Neural crest cell (in vitro differentiated cells): ENCODE measurements at regions not wholly inside any gene's neighbourhood (a gene's known extent, or its start where the extent isn't known, plus 50 kb on each side); places are given as distances from the start of the nearest gene placed in this dataset.

Source experiments
- DNase-seq: peaks from one replicate; pipeline ENCODE4 v3.0.0; 2021; ENCODE audit warnings: low read depth, mixed read lengths, low spot score
- H3K27ac Mint-ChIP-seq: one replicate; pipeline ENCODE4 v1.8.0; 2021; ENCODE audit warnings: mild to moderate bottlenecking, mixed read lengths; ENCODE audit not compliant: unreplicated experiment
- H3K27me3 Mint-ChIP-seq: 2 replicates; pipeline ENCODE4 v1.8.0; 2021; ENCODE audit warnings: low read depth, mild to moderate bottlenecking, mixed read lengths
- H3K36me3 Mint-ChIP-seq: 2 replicates; pipeline ENCODE4 v1.8.0; 2021; ENCODE audit warnings: low read depth, mild to moderate bottlenecking, mixed read lengths
- H3K4me1 Mint-ChIP-seq: 2 replicates; pipeline ENCODE4 v1.8.0; 2021; ENCODE audit warnings: mixed read lengths
- H3K4me3 Mint-ChIP-seq: one replicate; pipeline ENCODE4 v1.8.0; 2021; ENCODE audit warnings: mild to moderate bottlenecking, mixed read lengths
- H3K9me3 Mint-ChIP-seq: 2 replicates; pipeline ENCODE4 v1.8.0; 2021; ENCODE audit warnings: mixed read lengths
- TF ChIP-seq, protein P1 (sequence below): fragments of 200-600 bp; sonication (generic); conservative IDR thresholded peaks from 2 replicates; pipeline ENCODE4 v1.5.0; 2021; ENCODE audit warnings: antibody characterized with exemption, mild to moderate bottlenecking

- TF ChIP-seq, protein P1, sequence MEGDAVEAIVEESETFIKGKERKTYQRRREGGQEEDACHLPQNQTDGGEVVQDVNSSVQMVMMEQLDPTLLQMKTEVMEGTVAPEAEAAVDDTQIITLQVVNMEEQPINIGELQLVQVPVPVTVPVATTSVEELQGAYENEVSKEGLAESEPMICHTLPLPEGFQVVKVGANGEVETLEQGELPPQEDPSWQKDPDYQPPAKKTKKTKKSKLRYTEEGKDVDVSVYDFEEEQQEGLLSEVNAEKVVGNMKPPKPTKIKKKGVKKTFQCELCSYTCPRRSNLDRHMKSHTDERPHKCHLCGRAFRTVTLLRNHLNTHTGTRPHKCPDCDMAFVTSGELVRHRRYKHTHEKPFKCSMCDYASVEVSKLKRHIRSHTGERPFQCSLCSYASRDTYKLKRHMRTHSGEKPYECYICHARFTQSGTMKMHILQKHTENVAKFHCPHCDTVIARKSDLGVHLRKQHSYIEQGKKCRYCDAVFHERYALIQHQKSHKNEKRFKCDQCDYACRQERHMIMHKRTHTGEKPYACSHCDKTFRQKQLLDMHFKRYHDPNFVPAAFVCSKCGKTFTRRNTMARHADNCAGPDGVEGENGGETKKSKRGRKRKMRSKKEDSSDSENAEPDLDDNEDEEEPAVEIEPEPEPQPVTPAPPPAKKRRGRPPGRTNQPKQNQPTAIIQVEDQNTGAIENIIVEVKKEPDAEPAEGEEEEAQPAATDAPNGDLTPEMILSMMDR: no peak
- Mint-ChIP-seq H3K36me3 (no peaks in the 10 kb centered on the region), H3K27me3 (no peaks in the 10 kb centered on the region)
Measured at GRCh38 chr5:165559645-165560044, 2054.2 kb downstream of the MAT2B start.

DNA sequence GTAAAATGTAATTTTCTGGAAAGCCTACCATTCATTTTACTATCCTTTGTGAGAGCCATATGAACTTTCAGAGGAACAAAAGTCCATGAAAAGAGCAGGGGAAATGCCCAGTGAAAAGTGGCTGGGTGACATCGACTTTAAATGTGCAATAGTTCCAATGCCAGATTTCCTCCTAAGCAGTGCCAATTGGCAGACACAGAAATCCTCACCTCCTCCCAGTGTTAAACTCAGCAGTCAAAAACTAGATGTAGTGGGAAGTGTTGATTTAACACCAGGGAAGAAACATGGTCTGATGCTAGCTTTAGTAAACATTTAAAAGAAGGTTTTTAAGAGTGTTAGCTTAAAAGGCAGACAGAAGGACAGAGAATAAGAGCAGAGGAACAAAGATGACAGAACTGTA, 2055.2 kb downstream of the MAT2B start:
- no peak overlapping the region for H3K27ac Mint-ChIP-seq
- no peaks in the 10 kb centered on the region for H3K9me3 Mint-ChIP-seq
- peaks cover under 1% of the 10 kb centered on the region for H3K4me1 Mint-ChIP-seq
- H3K4me3 Mint-ChIP-seq: no peak overlapping the region
- DNase-seq: no peak
- TF ChIP-seq, protein P1: no peak
- H3K27me3 Mint-ChIP-seq: no peaks in the 10 kb centered on the region
- H3K36me3 Mint-ChIP-seq: no peaks in the 10 kb centered on the region

More at GRCh38 chr5:165559645-165560044, 2054.2 kb downstream of the MAT2B start:
- Mint-ChIP-seq H3K27ac (no peak overlapping the region), H3K4me3 (no peak overlapping the region), H3K9me3 (no peaks in the 10 kb centered on the region), H3K4me1 (no peaks in the 10 kb centered on the region)
- DNase-seq: no peak

DNA sequence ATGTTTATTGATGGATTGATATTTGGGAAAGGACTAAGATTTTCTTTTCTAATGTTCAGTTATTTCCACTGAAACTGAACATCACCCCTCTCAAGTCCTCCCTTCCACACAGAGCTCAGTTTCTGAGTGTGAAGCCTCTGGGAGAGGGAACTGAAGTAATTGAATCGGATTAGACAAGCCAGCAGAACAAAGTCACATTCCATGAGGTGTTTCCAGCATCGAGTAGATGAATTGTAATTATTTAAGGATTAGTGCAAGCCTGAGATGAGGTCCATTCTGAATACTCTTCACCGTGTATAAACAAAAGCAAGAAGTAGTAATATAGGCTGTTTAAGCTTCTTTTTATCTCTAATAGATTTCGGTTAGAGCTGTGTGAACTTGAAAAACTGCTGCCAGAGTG, 2060.5 kb downstream of the MAT2B start:
- H3K9me3 Mint-ChIP-seq: peaks cover 8% of the 10 kb centered on the region
- peaks cover 3% of the 10 kb centered on the region for H3K36me3 Mint-ChIP-seq
- H3K4me1 Mint-ChIP-seq: peaks cover 5% of the 10 kb centered on the region
- peak overlapping the region; percentile 38 for H3K27ac Mint-ChIP-seq
- no peak for DNase-seq
- H3K27me3 Mint-ChIP-seq: no peaks in the 10 kb centered on the region
- TF ChIP-seq, protein P1: no peak
- H3K4me3 Mint-ChIP-seq: no peak overlapping the region

DNA sequence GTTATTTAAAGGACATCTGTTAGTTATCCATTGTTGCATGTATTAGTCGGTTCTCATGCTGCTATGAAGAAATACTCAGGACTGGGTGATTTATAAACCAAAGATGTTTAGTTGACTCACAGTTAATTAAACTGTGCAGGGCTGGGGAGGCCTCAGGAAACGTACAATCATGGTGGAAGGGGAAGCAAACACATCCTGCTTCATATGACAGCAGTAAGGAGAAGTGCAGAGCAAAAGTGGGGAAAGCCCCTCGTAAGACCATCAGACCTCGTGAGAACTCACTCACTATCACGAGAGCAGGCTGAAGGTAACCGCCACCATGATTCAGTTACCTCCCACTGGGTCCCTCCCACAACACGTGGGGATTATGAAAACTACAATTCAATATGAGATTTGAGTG, 2064.1 kb downstream of the MAT2B start:
- peaks cover 5% of the 10 kb centered on the region for H3K4me1 Mint-ChIP-seq
- TF ChIP-seq, protein P1: no peak
- no peak overlapping the region for H3K4me3 Mint-ChIP-seq
- DNase-seq: no peak
- H3K27me3 Mint-ChIP-seq: no peaks in the 10 kb centered on the region
- H3K9me3 Mint-ChIP-seq: peaks cover 12% of the 10 kb centered on the region
- H3K36me3 Mint-ChIP-seq: peaks cover 3% of the 10 kb centered on the region
- no peak overlapping the region for H3K27ac Mint-ChIP-seq

GRCh38 chr5:165573445-165573844, 2068.0 kb downstream of the MAT2B start:
- Mint-ChIP-seq H3K9me3 (peaks cover 12% of the 10 kb centered on the region), H3K4me1 (no peaks in the 10 kb centered on the region), H3K4me3 (no peak overlapping the region), H3K27ac (no peak overlapping the region), H3K36me3 (peaks cover 3% of the 10 kb centered on the region), H3K27me3 (no peaks in the 10 kb centered on the region)
- no peak for DNase-seq
- TF ChIP-seq, protein P1: no peak

DNA sequence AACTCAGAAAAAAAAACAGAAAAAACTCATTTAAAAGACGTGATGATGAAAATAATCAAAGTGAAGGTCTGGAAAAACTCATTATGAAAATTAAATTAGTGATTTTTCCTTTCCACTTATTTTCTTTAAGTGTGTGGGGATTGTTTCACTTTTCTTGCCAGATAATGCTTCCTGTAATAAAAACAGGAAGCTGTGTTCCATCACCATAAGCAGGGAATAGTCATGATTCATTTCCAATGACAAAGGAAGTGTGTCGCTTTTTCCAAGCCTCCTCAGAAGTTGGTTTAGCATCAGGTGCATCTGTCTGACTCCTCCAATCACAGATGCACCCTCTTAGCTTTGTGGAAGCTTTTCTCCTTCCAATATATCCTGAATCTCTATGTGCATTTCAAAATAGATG, 2068.7 kb downstream of the MAT2B start:
- Mint-ChIP-seq H3K27ac (no peak overlapping the region), H3K4me3 (no peak overlapping the region), H3K9me3 (peaks cover 12% of the 10 kb centered on the region), H3K36me3 (peaks cover 3% of the 10 kb centered on the region), H3K4me1 (no peaks in the 10 kb centered on the region), H3K27me3 (no peaks in the 10 kb centered on the region)
- TF ChIP-seq, protein P1: no peak
- no peak for DNase-seq
